PC-9 (cell line): ENCODE measurements at regions not wholly inside any gene's neighbourhood (a gene's known extent, or its start where the extent isn't known, plus 50 kb on each side); places are given as distances from the start of the nearest gene placed in this dataset.

Source experiments
- BruUV-seq: library from RNA; stranded (reverse); fragments of 400-500 nt; replicated peaks from 2 replicates; lab custom pipeline; 2021; lab: Mats Ljungman, UMichigan
- CTCF ChIA-PET: fragments of 300-600 bp; sonication (Branson Sonifier 250); formaldehyde crosslinking; loops from one replicate; lab custom pipeline; 2022; ENCODE audit warnings: antibody characterized with exemption; lab: Charles Lee
- POLR2A ChIA-PET: fragments of 300-600 bp; sonication (Branson Sonifier 250); formaldehyde crosslinking; loops from one replicate; lab custom pipeline; 2022; ENCODE audit warnings: antibody characterized with exemption; ENCODE audit not compliant: unreplicated experiment; lab: Charles Lee
- DNase-seq, 2 experiments: peaks; one replicate each; pipeline versions ENCODE4 v3.0.0 to v3.0.0-alpha.2; 2015 to 2022; ENCODE audit warnings: mixed read lengths in 1 of 2
- H2AFZ ChIP-seq: fragments of 200-600 bp; sonication (generic); 2 replicates; pipeline ENCODE4 v1.8.1; 2017; ENCODE audit warnings: antibody characterized with exemption
- H3F3A ChIP-seq: fragments of 200-600 bp; sonication (generic); 2 replicates; pipeline ENCODE4 v1.8.1; 2017; ENCODE audit warnings: antibody characterized with exemption, mild to moderate bottlenecking, low read depth; ENCODE audit not compliant: insufficient read depth
- H3K27ac ChIP-seq: fragments of 200-600 bp; sonication (generic); 2 replicates; pipeline ENCODE4 v1.6.1; 2016; ENCODE audit warnings: mixed run types
- H3K27me3 ChIP-seq: fragments of 200-600 bp; sonication (generic); 2 replicates; pipeline ENCODE4 v1.6.1; 2016; ENCODE audit warnings: low read depth, mixed run types; ENCODE audit not compliant: insufficient read depth
- H3K36me3 ChIP-seq: fragments of 200-600 bp; sonication (generic); 2 replicates; pipeline ENCODE4 v1.6.1; 2016; ENCODE audit warnings: low read depth, mixed run types
- H3K4me1 ChIP-seq: fragments of 200-600 bp; sonication (generic); replicated peaks from 2 replicates; pipeline ENCODE4 v1.6.1; 2016; ENCODE audit warnings: mixed run types; ENCODE audit not compliant: insufficient read depth
- H3K4me2 ChIP-seq: fragments of 200-600 bp; sonication (generic); 2 replicates; pipeline ENCODE4 v1.6.1; 2017; ENCODE audit warnings: mixed run types
- H3K4me3 ChIP-seq: fragments of 200-600 bp; sonication (generic); 2 replicates; pipeline ENCODE4 v1.6.1; 2016; ENCODE audit warnings: mixed run types
- H3K79me2 ChIP-seq: fragments of 200-600 bp; sonication (generic); 2 replicates; pipeline ENCODE4 v1.6.1; 2017; ENCODE audit warnings: low read depth, mixed run types
- H3K9me2 ChIP-seq: fragments of 200-600 bp; sonication (generic); 2 replicates; pipeline ENCODE4 v1.8.1; 2017; ENCODE audit warnings: mild to moderate bottlenecking; ENCODE audit not compliant: insufficient read depth
- H3K9me3 ChIP-seq: fragments of 200-600 bp; sonication (generic); 2 replicates; pipeline ENCODE4 v1.8.1; 2016; ENCODE audit warnings: low read depth; ENCODE audit not compliant: insufficient read depth
- H4K20me1 ChIP-seq: fragments of 200-600 bp; sonication (generic); 2 replicates; pipeline ENCODE4 v1.8.1; 2017; ENCODE audit not compliant: insufficient read depth
- CTCF ChIP-seq: fragments of 200-600 bp; sonication (generic); conservative IDR thresholded peaks from 2 replicates; pipeline ENCODE4 v1.6.1; 2017; ENCODE audit warnings: mixed run types, antibody characterized with exemption, mild to moderate bottlenecking, moderate library complexity
- EZH2 ChIP-seq: fragments of 200-600 bp; sonication (generic); IDR thresholded peaks from 2 replicates; pipeline ENCODE4 v1.8.0; 2017; ENCODE audit warnings: antibody characterized with exemption, low read depth
- intact Hi-C: fragments of 100-400 bp; cut with micrococcal nuclease; formaldehyde crosslinking; loops from one replicate; pipeline ENCODE4 v1.10.0; 2022; ENCODE audit not compliant: unreplicated experiment

- Histone ChIP-seq H3F3A (no peaks in the 10 kb centered on the region), H3K9me3 (no peaks in the 10 kb centered on the region), H3K4me1 (no peaks in the 10 kb centered on the region), H3K27me3 (peaks cover 58% of the 10 kb centered on the region), H3K27ac (no peak overlapping the region), H3K36me3 (no peaks in the 10 kb centered on the region), H2AFZ (no peak overlapping the region), H3K4me3 (no peak overlapping the region), H4K20me1 (no peaks in the 10 kb centered on the region), H3K9me2 (no peaks in the 10 kb centered on the region), H3K79me2 (no peaks in the 10 kb centered on the region), H3K4me2 (no peak overlapping the region)
- TF ChIP-seq EZH2 (no peak), CTCF (no peak)
- intact Hi-C loops = no loop called here
- no peak for DNase-seq
- POLR2A ChIA-PET = no interaction called here
- no TSS peak for BruUV-seq
- CTCF ChIA-PET = no interaction called here
These were observed 80.7 kb upstream of the MYLIP start for GRCh38 chr6:16048221-16048620.

- no TSS peak for BruUV-seq
- Histone ChIP-seq H3K79me2 (no peaks in the 10 kb centered on the region), H2AFZ (no peak overlapping the region), H3K27me3 (peaks cover 59% of the 10 kb centered on the region), H4K20me1 (no peaks in the 10 kb centered on the region), H3K4me3 (no peak overlapping the region), H3F3A (no peaks in the 10 kb centered on the region), H3K36me3 (no peaks in the 10 kb centered on the region), H3K4me2 (no peak overlapping the region), H3K9me2 (no peaks in the 10 kb centered on the region), H3K27ac (no peak overlapping the region), H3K9me3 (no peaks in the 10 kb centered on the region), H3K4me1 (no peaks in the 10 kb centered on the region)
- intact Hi-C loops = no loop called here
- ChIA-PET POLR2A (no interaction called here), CTCF (no interaction called here)
- no peak for DNase-seq
- TF ChIP-seq EZH2 (no peak), CTCF (no peak)
These were observed 81.4 kb upstream of the MYLIP start for GRCh38 chr6:16047435-16047990.

GRCh38 chr6:16045238-16045637 is 83.6 kb upstream of the MYLIP start:
- H3K4me2 ChIP-seq = no peak overlapping the region
- H3K9me3 ChIP-seq = no peaks in the 10 kb centered on the region
- H3K9me2 ChIP-seq = no peaks in the 10 kb centered on the region
- no peaks in the 10 kb centered on the region for H3K4me1 ChIP-seq
- intact Hi-C loops = no loop called here
- CTCF ChIA-PET = no interaction called here
- H2AFZ ChIP-seq = no peak overlapping the region
- BruUV-seq = no TSS peak
- no peaks in the 10 kb centered on the region for H3K79me2 ChIP-seq
- DNase-seq = no peak
- H3K4me3 ChIP-seq = no peak overlapping the region
- H3K36me3 ChIP-seq = no peaks in the 10 kb centered on the region
- TF ChIP-seq EZH2 = no peak
- no peak for TF ChIP-seq CTCF
- H3F3A ChIP-seq = no peaks in the 10 kb centered on the region
- POLR2A ChIA-PET = no interaction called here
- peaks cover 58% of the 10 kb centered on the region for H3K27me3 ChIP-seq
- no peaks in the 10 kb centered on the region for H4K20me1 ChIP-seq
- no peak overlapping the region for H3K27ac ChIP-seq
